ENCODE measurements at regions not wholly inside any gene's neighbourhood (a gene's known extent, or its start where the extent isn't known, plus 50 kb on each side); places are given as distances from the start of the nearest gene placed in this dataset.

GRCh38 chrX:115367455-115367854 is 77.9 kb downstream of the LUZP4 start:
- TF ChIP-seq, protein P1, sequence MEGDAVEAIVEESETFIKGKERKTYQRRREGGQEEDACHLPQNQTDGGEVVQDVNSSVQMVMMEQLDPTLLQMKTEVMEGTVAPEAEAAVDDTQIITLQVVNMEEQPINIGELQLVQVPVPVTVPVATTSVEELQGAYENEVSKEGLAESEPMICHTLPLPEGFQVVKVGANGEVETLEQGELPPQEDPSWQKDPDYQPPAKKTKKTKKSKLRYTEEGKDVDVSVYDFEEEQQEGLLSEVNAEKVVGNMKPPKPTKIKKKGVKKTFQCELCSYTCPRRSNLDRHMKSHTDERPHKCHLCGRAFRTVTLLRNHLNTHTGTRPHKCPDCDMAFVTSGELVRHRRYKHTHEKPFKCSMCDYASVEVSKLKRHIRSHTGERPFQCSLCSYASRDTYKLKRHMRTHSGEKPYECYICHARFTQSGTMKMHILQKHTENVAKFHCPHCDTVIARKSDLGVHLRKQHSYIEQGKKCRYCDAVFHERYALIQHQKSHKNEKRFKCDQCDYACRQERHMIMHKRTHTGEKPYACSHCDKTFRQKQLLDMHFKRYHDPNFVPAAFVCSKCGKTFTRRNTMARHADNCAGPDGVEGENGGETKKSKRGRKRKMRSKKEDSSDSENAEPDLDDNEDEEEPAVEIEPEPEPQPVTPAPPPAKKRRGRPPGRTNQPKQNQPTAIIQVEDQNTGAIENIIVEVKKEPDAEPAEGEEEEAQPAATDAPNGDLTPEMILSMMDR (IDR thresholded peaks at IDR 0.05), result no peak
- no peak for TF ChIP-seq POLR2A (IDR thresholded peaks at IDR 0.05)

Data from uterus (tissue), 2 donors.